Osteoblast (primary cell): ENCODE measurements at regions not wholly inside any gene's neighbourhood (a gene's known extent, or its start where the extent isn't known, plus 50 kb on each side); places are given as distances from the start of the nearest gene placed in this dataset.

Experiments used
- DNase-seq: peaks from one replicate; pipeline ENCODE4 v3.0.0; 2011; ENCODE audit warnings: low spot score, mixed read lengths; ENCODE audit not compliant: insufficient read length; ENCODE audit errors: missing footprints
- H2AFZ ChIP-seq: 2 replicates; pipeline ENCODE4 v1.6.0; 2011; ENCODE audit warnings: mild to moderate bottlenecking, low read length
- H3K27ac ChIP-seq: 2 replicates; pipeline ENCODE4 v1.5.1; 2011; ENCODE audit warnings: mild to moderate bottlenecking, low read depth, low read length, moderate library complexity
- H3K27me3 ChIP-seq: 2 replicates; pipeline ENCODE4 v1.6.0; 2012; ENCODE audit warnings: mild to moderate bottlenecking, control low read depth, inconsistent platforms, low read length, moderate library complexity; ENCODE audit not compliant: insufficient read depth
- H3K36me3 ChIP-seq: 2 replicates; pipeline ENCODE4 v1.5.1; 2011; ENCODE audit warnings: mild to moderate bottlenecking, low read length, control low read depth, moderate library complexity; ENCODE audit not compliant: insufficient read depth
- H3K4me1 ChIP-seq: 2 replicates; pipeline ENCODE4 v1.5.1; 2011; ENCODE audit warnings: mild to moderate bottlenecking, low read length, control low read depth, moderate library complexity; ENCODE audit not compliant: insufficient read depth
- H3K4me2 ChIP-seq: 2 replicates; pipeline ENCODE4 v1.6.0; 2011; ENCODE audit warnings: mild to moderate bottlenecking, low read length; ENCODE audit not compliant: insufficient read depth
- H3K4me3 ChIP-seq: fragments of 200-600 bp; sonication (generic); 3 replicates; pipeline ENCODE4 v1.5.1; 2012; ENCODE audit warnings: mild to moderate bottlenecking, low read length, inconsistent platforms; ENCODE audit not compliant: insufficient read depth
- H3K79me2 ChIP-seq: 2 replicates; pipeline ENCODE4 v1.6.0; 2012; ENCODE audit warnings: mild to moderate bottlenecking, low read length, control low read depth, inconsistent platforms; ENCODE audit not compliant: insufficient read depth
- H3K9me3 ChIP-seq: 2 replicates; pipeline ENCODE4 v1.5.1; 2011; ENCODE audit warnings: low read depth, low read length, control low read depth
- H4K20me1 ChIP-seq: 2 replicates; pipeline ENCODE4 v1.6.0; 2012; ENCODE audit warnings: mild to moderate bottlenecking, low read length, control low read depth; ENCODE audit not compliant: insufficient read depth
- TF ChIP-seq, protein P1 (sequence below): IDR thresholded peaks from 2 replicates; pipeline ENCODE4 v1.5.1; 2011; ENCODE audit warnings: mild to moderate bottlenecking, low read depth, low read length, moderate library complexity; ENCODE audit errors: extremely low read depth

DNA sequence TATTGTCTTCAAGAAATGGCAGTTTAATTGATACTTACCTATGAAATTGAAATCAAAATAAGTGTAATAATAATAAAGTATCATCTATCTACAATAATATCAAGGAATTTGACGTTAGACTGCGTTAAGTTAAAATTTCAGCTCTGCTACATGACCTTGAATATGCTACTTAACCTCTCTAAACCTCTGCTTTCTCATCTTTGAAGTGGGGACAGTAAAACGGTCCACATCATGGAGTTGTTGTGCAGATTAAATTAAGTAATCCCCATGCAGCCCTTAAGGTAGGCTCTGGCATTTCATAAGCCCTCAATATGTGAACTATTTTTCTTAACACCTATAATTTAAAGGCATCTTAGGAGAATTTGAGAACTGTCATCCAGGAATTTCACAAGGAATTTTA is 252.4 kb upstream of the PHF14 start:
- H3K4me3 ChIP-seq, result no peak overlapping the region
- H2AFZ ChIP-seq, result no peak overlapping the region
- DNase-seq, result no peak
- H3K9me3 ChIP-seq, result no peaks in the 10 kb centered on the region
- no peaks in the 10 kb centered on the region for H3K27me3 ChIP-seq
- H3K4me1 ChIP-seq, result no peaks in the 10 kb centered on the region
- H3K79me2 ChIP-seq, result no peaks in the 10 kb centered on the region
- H4K20me1 ChIP-seq, result no peaks in the 10 kb centered on the region
- H3K27ac ChIP-seq, result no peak overlapping the region
- TF ChIP-seq, protein P1, sequence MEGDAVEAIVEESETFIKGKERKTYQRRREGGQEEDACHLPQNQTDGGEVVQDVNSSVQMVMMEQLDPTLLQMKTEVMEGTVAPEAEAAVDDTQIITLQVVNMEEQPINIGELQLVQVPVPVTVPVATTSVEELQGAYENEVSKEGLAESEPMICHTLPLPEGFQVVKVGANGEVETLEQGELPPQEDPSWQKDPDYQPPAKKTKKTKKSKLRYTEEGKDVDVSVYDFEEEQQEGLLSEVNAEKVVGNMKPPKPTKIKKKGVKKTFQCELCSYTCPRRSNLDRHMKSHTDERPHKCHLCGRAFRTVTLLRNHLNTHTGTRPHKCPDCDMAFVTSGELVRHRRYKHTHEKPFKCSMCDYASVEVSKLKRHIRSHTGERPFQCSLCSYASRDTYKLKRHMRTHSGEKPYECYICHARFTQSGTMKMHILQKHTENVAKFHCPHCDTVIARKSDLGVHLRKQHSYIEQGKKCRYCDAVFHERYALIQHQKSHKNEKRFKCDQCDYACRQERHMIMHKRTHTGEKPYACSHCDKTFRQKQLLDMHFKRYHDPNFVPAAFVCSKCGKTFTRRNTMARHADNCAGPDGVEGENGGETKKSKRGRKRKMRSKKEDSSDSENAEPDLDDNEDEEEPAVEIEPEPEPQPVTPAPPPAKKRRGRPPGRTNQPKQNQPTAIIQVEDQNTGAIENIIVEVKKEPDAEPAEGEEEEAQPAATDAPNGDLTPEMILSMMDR, result no peak
- H3K4me2 ChIP-seq, result no peak overlapping the region
- no peaks in the 10 kb centered on the region for H3K36me3 ChIP-seq

DNA sequence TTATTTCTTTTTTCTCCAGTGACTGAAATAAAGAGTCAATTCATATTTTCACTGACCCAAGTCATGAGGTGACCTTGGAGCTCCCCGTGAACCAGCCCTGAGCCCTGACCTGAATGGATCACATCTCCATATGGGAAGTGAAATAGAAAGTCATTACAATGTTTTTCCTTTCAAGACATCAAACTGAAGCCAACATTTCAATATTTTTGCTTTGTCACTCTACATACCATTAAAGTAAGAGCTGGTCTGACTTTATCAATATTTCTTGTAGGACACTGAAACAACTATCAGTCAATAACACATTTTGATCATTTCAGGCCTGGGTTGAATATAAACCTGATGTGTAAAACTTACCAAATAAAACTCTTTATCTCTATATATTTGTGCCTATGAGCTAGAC is 249.8 kb upstream of the PHF14 start:
- no peaks in the 10 kb centered on the region for H3K9me3 ChIP-seq
- no peak overlapping the region for H3K4me3 ChIP-seq
- TF ChIP-seq, protein P1, result no peak
- H3K36me3 ChIP-seq, result no peaks in the 10 kb centered on the region
- no peak overlapping the region for H3K27ac ChIP-seq
- no peaks in the 10 kb centered on the region for H3K79me2 ChIP-seq
- no peaks in the 10 kb centered on the region for H3K4me1 ChIP-seq
- H4K20me1 ChIP-seq, result no peaks in the 10 kb centered on the region
- H3K27me3 ChIP-seq, result no peaks in the 10 kb centered on the region
- DNase-seq, result no peak
- no peak overlapping the region for H3K4me2 ChIP-seq
- no peak overlapping the region for H2AFZ ChIP-seq

DNA sequence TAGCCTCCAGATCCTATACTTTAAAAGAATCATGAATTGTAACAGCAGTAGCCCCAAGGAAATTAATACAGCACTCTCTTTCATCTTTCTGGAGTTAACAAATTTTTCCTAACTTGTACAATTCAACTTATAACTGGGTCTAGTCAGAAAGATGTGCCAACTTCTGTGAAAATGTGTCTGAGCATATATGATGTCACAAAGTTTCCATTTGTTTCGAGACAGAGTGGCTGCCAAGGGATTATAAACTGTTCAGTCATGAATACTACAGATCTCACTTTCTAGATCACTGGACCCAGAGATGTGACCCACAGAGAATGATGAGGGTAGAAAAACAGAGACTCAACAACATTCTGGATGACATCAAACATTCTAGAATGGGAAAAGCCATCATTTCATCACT is 249.2 kb upstream of the PHF14 start:
- DNase-seq, result no peak
- Histone ChIP-seq H3K4me3 (no peak overlapping the region), H3K9me3 (no peaks in the 10 kb centered on the region), H3K4me1 (no peaks in the 10 kb centered on the region), H4K20me1 (no peaks in the 10 kb centered on the region), H3K27ac (no peak overlapping the region), H3K4me2 (no peak overlapping the region), H3K36me3 (no peaks in the 10 kb centered on the region), H3K79me2 (no peaks in the 10 kb centered on the region), H3K27me3 (no peaks in the 10 kb centered on the region), H2AFZ (no peak overlapping the region)
- TF ChIP-seq, protein P1, result no peak

DNA sequence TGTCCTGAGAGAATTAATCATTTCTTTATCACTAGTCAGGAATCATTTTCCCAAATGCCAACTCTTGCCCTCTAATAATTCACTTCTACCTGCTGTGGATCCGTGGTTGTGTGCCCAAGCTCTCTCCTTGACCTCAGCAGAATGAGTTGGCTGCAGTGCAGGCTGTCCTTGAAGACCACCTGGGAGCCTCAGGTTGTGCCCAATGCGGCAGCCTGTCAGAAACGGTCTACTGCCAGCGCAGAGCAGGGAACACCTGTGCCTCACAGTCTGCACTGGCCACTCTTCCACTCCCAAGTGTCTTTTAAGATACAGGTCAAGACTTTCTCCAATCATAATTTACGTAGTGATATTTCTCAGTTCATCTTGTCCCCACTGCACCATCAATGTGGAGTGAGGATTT is 246.0 kb upstream of the PHF14 start:
- Histone ChIP-seq H3K27me3 (no peaks in the 10 kb centered on the region), H3K9me3 (no peaks in the 10 kb centered on the region), H3K79me2 (no peaks in the 10 kb centered on the region), H3K4me3 (no peak overlapping the region), H3K4me1 (no peaks in the 10 kb centered on the region), H3K4me2 (no peak overlapping the region), H4K20me1 (no peaks in the 10 kb centered on the region), H2AFZ (no peak overlapping the region), H3K36me3 (no peaks in the 10 kb centered on the region), H3K27ac (no peak overlapping the region)
- TF ChIP-seq, protein P1, result no peak
- no peak for DNase-seq
